HCT116 (cell line): ENCODE measurements at regions not wholly inside any gene's neighbourhood (a gene's known extent, or its start where the extent isn't known, plus 50 kb on each side); places are given as distances from the start of the nearest gene placed in this dataset.

Source experiments
- ATAC-seq: fragments of 200-7000 bp; cut with Tn5 transposase; 2 replicates; pipeline ENCODE4 v1.9.1; 2020; ENCODE audit warnings: mild to moderate bottlenecking, moderate library complexity
- BruUV-seq: library from RNA; stranded (reverse); fragments of 400-500 nt; replicated peaks from 2 replicates; lab custom pipeline; 2021; lab: Mats Ljungman, UMichigan
- CTCF ChIA-PET: fragments of 300-600 bp; sonication (Branson Sonifier 250); formaldehyde crosslinking; loops from one replicate; lab custom pipeline; 2021; ENCODE audit warnings: antibody characterized with exemption; lab: Charles Lee
- POLR2A ChIA-PET: fragments of 300-600, 350-600 bp; sonication (Branson Sonifier 250); formaldehyde crosslinking; loops from one replicate; lab custom pipeline; 2021; ENCODE audit warnings: antibody characterized with exemption; lab: Charles Lee
- RAD21 ChIA-PET, 2 experiments: fragments of 300-600 bp; sonication (Branson Sonifier 250); formaldehyde crosslinking; loops; one replicate each; lab custom pipeline; 2023; ENCODE audit warnings: low total read pairs in 2 of 2; ENCODE audit not compliant: uncharacterized antibody in 2 of 2, unreplicated experiment in 2 of 2, low non-redundant PET in 1 of 2; lab: Charles Lee
- DNase-seq: peaks from one replicate; pipeline ENCODE4 v3.0.0-alpha.2; 2010; ENCODE audit warnings: low read depth, low spot score
- H2AFZ ChIP-seq: fragments of 200-600 bp; shearing (Covaris generic), sonication (generic); 2 replicates; pipeline ENCODE4 v1.6.1; 2017; ENCODE audit warnings: low read depth, mixed run types, mixed read lengths, antibody characterized with exemption, low read length; ENCODE audit not compliant: poor library complexity, severe bottlenecking
- H3K27ac ChIP-seq: 2 replicates; pipeline ENCODE4 v1.5.1; 2012; ENCODE audit warnings: low read depth, low read length
- H3K27me3 ChIP-seq: fragments of 200-600 bp; sonication (generic); 2 replicates; pipeline ENCODE4 v1.6.1; 2016; ENCODE audit warnings: mixed run types, low read length, mixed read lengths; ENCODE audit not compliant: insufficient read depth
- H3K36me3 ChIP-seq, 2 experiments: fragments of 200-500 bp in 1 of 2; fragments of 200-600 bp in 1 of 2; sonication (Bioruptor generic) in 1 of 2; sonication (generic) in 1 of 2; 2 replicates each; pipeline versions ENCODE4 v1.5.1 to v1.6.1; 2014 to 2016; ENCODE audit warnings: low read length in 2 of 2, inconsistent platforms in 1 of 2, mixed read lengths in 1 of 2, mixed run types in 1 of 2; ENCODE audit not compliant: insufficient read depth in 2 of 2, control insufficient read depth in 1 of 2
- H3K4me1 ChIP-seq, 2 experiments: fragments of 200-600 bp in 1 of 2; sonication (generic) in 1 of 2; 2 replicates each; pipeline versions ENCODE4 v1.5.1 to v1.6.1; 2012 to 2017; ENCODE audit warnings: low read length in 2 of 2, inconsistent platforms in 1 of 2, mild to moderate bottlenecking in 1 of 2, mixed read lengths in 1 of 2, mixed run types in 1 of 2, moderate library complexity in 1 of 2; ENCODE audit not compliant: insufficient read depth in 2 of 2, control insufficient read depth in 1 of 2
- H3K4me2 ChIP-seq: fragments of 200-600 bp; sonication (generic); 2 replicates; pipeline ENCODE4 v1.6.1; 2017; ENCODE audit warnings: mixed run types, low read length, mixed read lengths
- H3K4me3 ChIP-seq, 2 experiments: fragments of 200-600 bp in 1 of 2; sonication (generic) in 1 of 2; replicated peaks in 1 of 2; 2 replicates each; pipeline ENCODE4 v1.5.1; 2011 to 2016; ENCODE audit warnings: low read length in 2 of 2, control low read depth in 1 of 2, low read depth in 1 of 2, mild to moderate bottlenecking in 1 of 2, mixed read lengths in 1 of 2, mixed run types in 1 of 2
- H3K79me2 ChIP-seq: fragments of 200-600 bp; sonication (generic); 2 replicates; pipeline ENCODE4 v1.6.1; 2017; ENCODE audit warnings: mild to moderate bottlenecking, mixed run types, low read length, moderate library complexity, mixed read lengths; ENCODE audit not compliant: insufficient read depth
- H3K9ac ChIP-seq: fragments of 200-600 bp; sonication (generic); 2 replicates; pipeline ENCODE4 v1.6.1; 2016; ENCODE audit warnings: low read length, mixed read lengths
- H3K9me2 ChIP-seq: fragments of 200-600 bp; sonication (generic), shearing (Covaris generic); 2 replicates; pipeline ENCODE4 v1.6.1; 2017; ENCODE audit warnings: mixed run types, mild to moderate bottlenecking, moderate library complexity; ENCODE audit not compliant: insufficient read depth
- H3K9me3 ChIP-seq, 2 experiments: fragments of 200-500 bp in 1 of 2; fragments of 200-600 bp in 1 of 2; sonication (Bioruptor generic) in 1 of 2; sonication (generic) in 1 of 2; 2 replicates each; pipeline ENCODE4 v1.6.1; 2014 to 2017; ENCODE audit warnings: low read length in 2 of 2, mixed read lengths in 2 of 2, inconsistent platforms in 1 of 2, low read depth in 1 of 2, mild to moderate bottlenecking in 1 of 2, mixed run types in 1 of 2, moderate library complexity in 1 of 2; ENCODE audit not compliant: control insufficient read depth in 1 of 2, insufficient read depth in 1 of 2
- H4K20me1 ChIP-seq: fragments of 200-600 bp; sonication (generic), shearing (Covaris generic); 2 replicates; pipeline ENCODE4 v1.6.1; 2017; ENCODE audit warnings: mixed run types, mild to moderate bottlenecking, moderate library complexity; ENCODE audit not compliant: insufficient read depth
- CTCF ChIP-seq, 3 experiments: fragments of 200-600 bp in 1 of 3; sonication (generic) in 1 of 3; IDR thresholded peaks in 2 of 3; conservative IDR thresholded peaks in 1 of 3; 2 replicates each; pipeline ENCODE4 v1.5.1; 2012 to 2017; ENCODE audit warnings: low read depth in 2 of 3, low read length in 2 of 3, antibody characterized with exemption in 1 of 3, borderline replicate concordance in 1 of 3, control low read depth in 1 of 3, mild to moderate bottlenecking in 1 of 3, mixed read lengths in 1 of 3, mixed run types in 1 of 3, moderate library complexity in 1 of 3; ENCODE audit not compliant: insufficient read depth in 1 of 3
- EZH2 ChIP-seq: fragments of 200-600 bp; sonication (generic); IDR thresholded peaks from 2 replicates; pipeline ENCODE4 v1.6.1; 2017; ENCODE audit warnings: antibody characterized with exemption, mixed run types
- JUND ChIP-seq: IDR thresholded peaks from 2 replicates; pipeline ENCODE4 v1.6.1; 2012
- RAD21 ChIP-seq: IDR thresholded peaks from 2 replicates; pipeline ENCODE4 v1.6.1; 2012; ENCODE audit warnings: low read depth, mild to moderate bottlenecking
- YY1 ChIP-seq: IDR thresholded peaks from 2 replicates; pipeline ENCODE4 v1.6.1; 2011; ENCODE audit warnings: low read length, low read depth, moderate library complexity, mild to moderate bottlenecking; ENCODE audit not compliant: insufficient replicate concordance; ENCODE audit errors: extremely low read depth
- ZFX ChIP-seq: fragments of 450-650 bp; IDR thresholded peaks from 2 replicates; pipeline ENCODE4 v1.6.1; 2017
- intact Hi-C: fragments of 100-400 bp; cut with micrococcal nuclease; formaldehyde crosslinking; loops from 2 replicates; pipeline ENCODE4 v1.10.0; 2022
- TF ChIP-seq, protein P1 (sequence below): IDR thresholded peaks from 2 replicates; pipeline ENCODE4 v1.6.1; 2012; ENCODE audit warnings: low read depth

GRCh38 chr5:125140855-125141254 lies 394.4 kb upstream of the ZNF608 start:
- ATAC-seq (no peak), DNase-seq (no peak)
- Histone ChIP-seq H4K20me1 (no peaks in the 10 kb centered on the region), H3K4me2 (no peak overlapping the region), H3K4me1 (no peaks in the 10 kb centered on the region), H3K79me2 (no peaks in the 10 kb centered on the region), H3K9me3 (no peaks in the 10 kb centered on the region), H3K9ac (no peak overlapping the region), H3K27me3 (no peaks in the 10 kb centered on the region), H3K36me3 (no peaks in the 10 kb centered on the region), H3K27ac (no peak overlapping the region), H3K4me3 (no peak overlapping the region), H3K9me2 (no peaks in the 10 kb centered on the region), H2AFZ (no peak overlapping the region)
- CTCF ChIA-PET: no interaction called here
- RAD21 ChIA-PET: no interaction called here
- POLR2A ChIA-PET: no interaction called here
- BruUV-seq: no TSS peak
- intact Hi-C loops: no loop called here
- TF ChIP-seq RAD21 (no peak), ZFX (no peak), CTCF (IDR thresholded peaks at IDR 0.05 in 2 of 3, conservative IDR thresholded peaks at IDR 0.05 in 1 of 3; ENCODE audit: borderline replicate concordance in 1 of 3, insufficient read depth in 1 of 3, low read depth in 2 of 3, low read length in 2 of 3) (no peak), EZH2 (no peak), JUND (no peak), YY1 (no peak)
- TF ChIP-seq, protein P1, sequence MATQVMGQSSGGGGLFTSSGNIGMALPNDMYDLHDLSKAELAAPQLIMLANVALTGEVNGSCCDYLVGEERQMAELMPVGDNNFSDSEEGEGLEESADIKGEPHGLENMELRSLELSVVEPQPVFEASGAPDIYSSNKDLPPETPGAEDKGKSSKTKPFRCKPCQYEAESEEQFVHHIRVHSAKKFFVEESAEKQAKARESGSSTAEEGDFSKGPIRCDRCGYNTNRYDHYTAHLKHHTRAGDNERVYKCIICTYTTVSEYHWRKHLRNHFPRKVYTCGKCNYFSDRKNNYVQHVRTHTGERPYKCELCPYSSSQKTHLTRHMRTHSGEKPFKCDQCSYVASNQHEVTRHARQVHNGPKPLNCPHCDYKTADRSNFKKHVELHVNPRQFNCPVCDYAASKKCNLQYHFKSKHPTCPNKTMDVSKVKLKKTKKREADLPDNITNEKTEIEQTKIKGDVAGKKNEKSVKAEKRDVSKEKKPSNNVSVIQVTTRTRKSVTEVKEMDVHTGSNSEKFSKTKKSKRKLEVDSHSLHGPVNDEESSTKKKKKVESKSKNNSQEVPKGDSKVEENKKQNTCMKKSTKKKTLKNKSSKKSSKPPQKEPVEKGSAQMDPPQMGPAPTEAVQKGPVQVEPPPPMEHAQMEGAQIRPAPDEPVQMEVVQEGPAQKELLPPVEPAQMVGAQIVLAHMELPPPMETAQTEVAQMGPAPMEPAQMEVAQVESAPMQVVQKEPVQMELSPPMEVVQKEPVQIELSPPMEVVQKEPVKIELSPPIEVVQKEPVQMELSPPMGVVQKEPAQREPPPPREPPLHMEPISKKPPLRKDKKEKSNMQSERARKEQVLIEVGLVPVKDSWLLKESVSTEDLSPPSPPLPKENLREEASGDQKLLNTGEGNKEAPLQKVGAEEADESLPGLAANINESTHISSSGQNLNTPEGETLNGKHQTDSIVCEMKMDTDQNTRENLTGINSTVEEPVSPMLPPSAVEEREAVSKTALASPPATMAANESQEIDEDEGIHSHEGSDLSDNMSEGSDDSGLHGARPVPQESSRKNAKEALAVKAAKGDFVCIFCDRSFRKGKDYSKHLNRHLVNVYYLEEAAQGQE: no peak
